ENCODE measurements at regions not wholly inside any gene's neighbourhood (a gene's known extent, or its start where the extent isn't known, plus 50 kb on each side); places are given as distances from the start of the nearest gene placed in this dataset.
"Not testable (repeated sequence)": the region's sequence is repeated elsewhere in the genome, so short reads cannot be mapped to it uniquely, and the experiment has no call there.

GRCh38 chr19:56980326-56980725 is 139.5 kb upstream of the USP29 start:
- DNase-seq (ENCODE audit: low spot score) = not testable (repeated sequence)

GRCh38 chr19:56980906-56981305 is 138.9 kb upstream of the USP29 start:
- no peak for DNase-seq (ENCODE audit: low spot score)

GRCh38 chr19:56981440-56981839 is 138.3 kb upstream of the USP29 start:
- DNase-seq (ENCODE audit: low spot score) = not testable (repeated sequence)

- DNase-seq (ENCODE audit: low spot score) = no peak
Observed at GRCh38 chr19:56983171-56983570, 136.6 kb upstream of the USP29 start.

GRCh38 chr19:56983804-56984203 is 136.0 kb upstream of the USP29 start:
- no peak for DNase-seq (ENCODE audit: low spot score)

- no peak for DNase-seq (ENCODE audit: low spot score)
Observed at GRCh38 chr19:56986386-56986785, 133.4 kb upstream of the USP29 start.

- no peak for DNase-seq (ENCODE audit: low spot score)
Observed at GRCh38 chr19:56987184-56987583, 132.6 kb upstream of the USP29 start.

GRCh38 chr19:56988299-56988698 is 131.5 kb upstream of the USP29 start:
- no peak for DNase-seq (ENCODE audit: low spot score)

- DNase-seq (ENCODE audit: low spot score) = no peak
Observed at GRCh38 chr19:56991912-56992311, 127.9 kb upstream of the USP29 start.

- DNase-seq (ENCODE audit: low spot score) = no peak
Observed at GRCh38 chr19:56993851-56994250, 125.9 kb upstream of the USP29 start.

GRCh38 chr19:56994251-56995017 is 125.4 kb upstream of the USP29 start:
- no peak for DNase-seq (ENCODE audit: low spot score)

- DNase-seq (ENCODE audit: low spot score) = no peak
Observed at GRCh38 chr19:56995303-56995702, 124.5 kb upstream of the USP29 start.

GRCh38 chr19:57002195-57002601 is 117.6 kb upstream of the USP29 start:
- no peak for DNase-seq (ENCODE audit: low spot score)

- no peak for DNase-seq (ENCODE audit: low spot score)
Observed at GRCh38 chr19:57002710-57003109, 117.1 kb upstream of the USP29 start.

GRCh38 chr19:57004418-57004817 is 115.4 kb upstream of the USP29 start:
- DNase-seq (ENCODE audit: low spot score) = no peak

GRCh38 chr19:57008432-57008831 is 111.4 kb upstream of the USP29 start:
- DNase-seq (ENCODE audit: low spot score) = no peak

GRCh38 chr19:57010541-57010940 is 109.2 kb upstream of the USP29 start:
- no peak for DNase-seq (ENCODE audit: low spot score)

GRCh38 chr19:57016076-57016475 is 103.7 kb upstream of the USP29 start:
- no peak for DNase-seq (ENCODE audit: low spot score)

- no peak for DNase-seq (ENCODE audit: low spot score)
Observed at GRCh38 chr19:57016491-57016890, 103.3 kb upstream of the USP29 start.

GRCh38 chr19:57025491-57025890 is 94.3 kb upstream of the USP29 start:
- DNase-seq (ENCODE audit: low spot score) = no peak

GRCh38 chr19:57026476-57026875 is 93.3 kb upstream of the USP29 start:
- DNase-seq (ENCODE audit: low spot score) = no peak

GRCh38 chr19:57027360-57027759 is 92.4 kb upstream of the USP29 start:
- DNase-seq (ENCODE audit: low spot score) = no peak

GRCh38 chr19:57028804-57029525 is 90.8 kb upstream of the USP29 start:
- DNase-seq (ENCODE audit: low spot score) = no peak

GRCh38 chr19:57031106-57031505 is 88.7 kb upstream of the USP29 start:
- DNase-seq (ENCODE audit: low spot score) = no peak
